HG02973 (cell line): ENCODE measurements at regions not wholly inside any gene's neighbourhood (a gene's known extent, or its start where the extent isn't known, plus 50 kb on each side); places are given as distances from the start of the nearest gene placed in this dataset.

ENCODE experiments used
- ATAC-seq: cut with Tn5 transposase; IDR thresholded peaks from one replicate; pipeline ENCODE4 v1.9.1; 2021; ENCODE audit warnings: moderate library complexity; ENCODE audit not compliant: unreplicated experiment

GRCh38 chr5:51902512-51902911 lies 519.3 kb downstream of the ISL1 start:
- no peak for ATAC-seq

- ATAC-seq: no peak
Measured at GRCh38 chr5:51908215-51908614, 525.0 kb downstream of the ISL1 start.

GRCh38 chr5:51944500-51945125 lies 561.4 kb downstream of the ISL1 start:
- no peak for ATAC-seq

- no peak for ATAC-seq
Measured at GRCh38 chr5:51958473-51958872, 575.2 kb downstream of the ISL1 start.

- no peak for ATAC-seq
Measured at GRCh38 chr5:51960617-51961121, 577.4 kb downstream of the ISL1 start.

- no peak for ATAC-seq
Measured at GRCh38 chr5:51961154-51961562, 577.9 kb downstream of the ISL1 start.

GRCh38 chr5:51968756-51969155 lies 585.5 kb downstream of the ISL1 start:
- no peak for ATAC-seq

GRCh38 chr5:51974834-51975233 lies 591.6 kb downstream of the ISL1 start:
- ATAC-seq: no peak

- ATAC-seq: no peak
Measured at GRCh38 chr5:51977014-51977413, 593.8 kb downstream of the ISL1 start.

GRCh38 chr5:51983161-51983560 lies 599.9 kb downstream of the ISL1 start:
- ATAC-seq: no peak

GRCh38 chr5:51986733-51987132 lies 603.5 kb downstream of the ISL1 start:
- no peak for ATAC-seq

- ATAC-seq: no peak
Measured at GRCh38 chr5:51987239-51987638, 604.0 kb downstream of the ISL1 start.

- no peak for ATAC-seq
Measured at GRCh38 chr5:51987669-51988209, 604.5 kb downstream of the ISL1 start.

GRCh38 chr5:51988634-51989033 lies 605.4 kb downstream of the ISL1 start:
- ATAC-seq: no peak

- ATAC-seq: no peak
Measured at GRCh38 chr5:51990241-51990640, 607.0 kb downstream of the ISL1 start.

GRCh38 chr5:51990661-51991180 lies 607.5 kb downstream of the ISL1 start:
- no peak for ATAC-seq

- ATAC-seq: no peak
Measured at GRCh38 chr5:51991940-51992339, 608.7 kb downstream of the ISL1 start.

- no peak for ATAC-seq
Measured at GRCh38 chr5:51995773-51996306, 612.6 kb downstream of the ISL1 start.

- ATAC-seq: no peak
Measured at GRCh38 chr5:51996356-51996861, 613.2 kb downstream of the ISL1 start.

GRCh38 chr5:51997500-51997899 lies 614.3 kb downstream of the ISL1 start:
- no peak for ATAC-seq

GRCh38 chr5:51997949-51998348 lies 614.7 kb downstream of the ISL1 start:
- no peak for ATAC-seq

GRCh38 chr5:52007230-52007858 lies 624.1 kb downstream of the ISL1 start:
- ATAC-seq: no peak
